NCI-H524 (cell line): ENCODE measurements at regions not wholly inside any gene's neighbourhood (a gene's known extent, or its start where the extent isn't known, plus 50 kb on each side); places are given as distances from the start of the nearest gene placed in this dataset.

Experiments
- DNase-seq, 2 experiments: peaks; one replicate each; lab custom pipeline; 2025; lab: John Stamatoyannopoulos, UW

GRCh38 chr2:164178835-164179465 lies 442.3 kb downstream of the GRB14 start:
- no peak for DNase-seq

DNA sequence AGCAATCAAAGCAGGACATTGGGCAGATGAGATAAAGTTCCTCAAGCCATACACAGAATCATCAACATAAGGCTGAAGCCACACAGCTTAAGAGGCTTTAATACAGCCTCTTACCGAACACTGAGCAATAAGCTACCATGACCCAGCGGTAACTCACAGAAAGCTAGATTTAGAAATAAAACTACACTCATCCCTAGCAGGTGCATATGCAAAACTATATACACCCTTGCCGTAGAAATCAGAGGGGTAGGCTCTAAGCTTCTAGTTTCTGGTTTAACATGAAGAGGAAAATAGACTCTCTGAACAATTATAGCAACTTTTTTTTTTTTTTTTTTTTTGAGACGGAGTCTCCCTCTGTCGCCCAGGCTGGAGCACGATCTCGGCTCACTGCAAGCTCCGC lies 428.8 kb upstream of the FIGN start:
- no peak for DNase-seq

DNA sequence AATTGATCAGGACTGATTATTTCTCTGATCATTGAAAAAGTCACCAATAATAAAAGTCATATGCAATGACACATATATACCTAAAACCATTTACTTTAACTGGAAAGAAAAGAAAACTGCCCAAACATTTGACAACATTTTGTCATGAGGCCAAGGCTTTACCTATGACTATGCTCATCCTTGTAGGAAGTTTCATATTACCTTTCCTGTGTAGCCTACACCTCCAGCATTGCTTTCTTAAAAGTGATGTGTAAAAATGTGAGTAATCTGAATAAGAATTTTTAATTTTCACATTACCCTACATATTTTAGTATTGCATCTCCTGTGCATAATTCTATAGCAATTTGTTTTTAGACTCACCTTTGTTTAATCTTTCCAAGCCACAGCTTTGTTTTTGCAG lies 419.8 kb upstream of the FIGN start:
- DNase-seq, result no peak

- DNase-seq, result no peak
These were observed 415.7 kb upstream of the FIGN start for GRCh38 chr2:164151522-164151921.

- DNase-seq, result no peak
These were observed 414.8 kb upstream of the FIGN start for GRCh38 chr2:164150604-164151003.

GRCh38 chr2:164146441-164146840 lies 410.6 kb upstream of the FIGN start:
- DNase-seq, result no peak

DNA sequence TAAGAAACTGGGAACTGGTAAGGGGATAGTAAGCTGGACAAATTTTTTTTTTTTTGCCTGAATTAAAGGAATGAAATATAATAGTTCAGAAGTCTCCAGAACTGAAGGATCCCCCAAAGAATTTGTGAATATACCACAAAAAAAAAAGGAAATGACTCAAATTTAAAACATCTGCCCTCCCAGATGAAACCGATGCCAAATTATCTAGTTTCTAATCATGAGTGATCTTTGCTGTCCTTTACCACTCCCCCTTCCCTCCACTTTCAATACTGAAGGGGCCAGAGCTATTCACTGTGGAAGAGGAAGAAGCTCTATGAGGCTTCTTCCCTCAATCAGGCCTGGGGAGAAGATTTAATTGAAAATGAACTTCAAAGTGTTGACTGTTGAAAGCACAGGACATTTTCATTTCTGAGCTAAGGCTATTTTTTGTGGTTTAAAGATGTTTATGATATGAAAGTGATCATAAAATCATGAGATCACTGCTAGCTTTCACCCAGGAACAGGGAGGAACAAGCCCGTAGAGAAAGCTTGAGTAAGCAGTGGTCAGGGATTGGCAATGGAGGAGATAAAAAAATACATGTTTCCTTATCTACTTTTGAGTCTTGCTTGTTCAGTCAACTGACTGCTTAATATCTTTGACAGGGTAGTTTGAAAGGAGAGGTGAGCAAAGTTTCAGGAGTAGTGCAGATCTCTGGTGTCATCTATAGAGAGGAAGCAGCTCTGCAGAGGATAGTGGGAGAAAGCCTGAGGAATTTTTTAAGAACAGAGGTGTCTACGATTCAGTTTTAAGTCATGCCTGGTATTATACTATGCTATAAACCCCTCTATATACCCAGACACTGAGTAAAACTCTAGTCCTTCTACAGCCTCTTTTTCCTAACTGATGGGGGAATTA lies 409.5 kb upstream of the FIGN start:
- DNase-seq, result no peak

GRCh38 chr2:164143183-164143930 lies 407.5 kb upstream of the FIGN start:
- DNase-seq, result no peak

GRCh38 chr2:164142755-164143154 lies 406.9 kb upstream of the FIGN start:
- DNase-seq, result no peak

DNA sequence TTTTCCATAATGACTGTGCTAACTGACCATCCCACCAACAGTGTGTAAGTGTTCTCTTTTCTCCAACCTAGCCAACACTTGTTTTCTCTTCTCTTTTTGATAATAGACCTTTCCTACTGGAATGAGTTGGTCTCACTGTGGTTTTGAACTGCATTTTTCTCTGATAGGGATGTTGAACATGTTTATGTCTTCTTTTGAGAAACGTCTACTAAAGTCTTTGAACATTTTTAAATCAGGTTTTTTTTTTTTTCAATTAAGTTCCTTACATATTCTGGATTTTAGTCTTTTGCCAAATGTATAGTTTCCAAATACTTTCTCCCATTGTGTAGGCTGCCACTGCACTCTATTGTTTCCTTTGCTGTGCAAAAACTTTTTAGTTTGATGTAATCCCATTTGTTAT lies 405.5 kb upstream of the FIGN start:
- no peak for DNase-seq

- no peak for DNase-seq
These were observed 402.9 kb upstream of the FIGN start for GRCh38 chr2:164138750-164139149.

GRCh38 chr2:164134336-164134735 lies 398.5 kb upstream of the FIGN start:
- DNase-seq, result no peak

DNA sequence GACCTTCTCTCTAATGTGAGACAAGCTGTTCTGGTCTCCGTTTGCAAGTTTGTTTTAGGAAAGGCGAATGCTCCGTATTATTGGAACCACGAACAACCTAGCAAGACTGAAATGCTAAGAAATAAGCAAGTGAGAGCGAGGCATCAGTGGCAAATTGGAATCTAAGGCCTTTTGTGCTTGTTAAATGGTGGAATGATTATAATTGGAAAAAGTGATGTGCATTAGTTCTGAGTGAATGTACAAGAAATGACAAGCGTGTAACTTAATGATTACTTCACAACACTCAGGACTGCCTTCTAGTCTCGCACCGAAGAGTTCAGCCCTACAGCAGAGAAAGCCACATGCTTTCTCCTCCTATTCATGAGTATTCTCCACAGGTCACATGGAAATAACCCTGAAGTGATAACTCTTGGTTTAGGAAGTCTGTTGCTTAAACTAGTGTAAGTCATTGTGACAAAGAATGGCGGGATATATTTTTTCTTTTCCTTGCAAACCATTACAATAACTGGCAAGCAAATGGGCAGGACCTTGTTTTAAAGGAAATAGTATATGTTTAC lies 392.2 kb upstream of the FIGN start:
- DNase-seq, result no peak

DNA sequence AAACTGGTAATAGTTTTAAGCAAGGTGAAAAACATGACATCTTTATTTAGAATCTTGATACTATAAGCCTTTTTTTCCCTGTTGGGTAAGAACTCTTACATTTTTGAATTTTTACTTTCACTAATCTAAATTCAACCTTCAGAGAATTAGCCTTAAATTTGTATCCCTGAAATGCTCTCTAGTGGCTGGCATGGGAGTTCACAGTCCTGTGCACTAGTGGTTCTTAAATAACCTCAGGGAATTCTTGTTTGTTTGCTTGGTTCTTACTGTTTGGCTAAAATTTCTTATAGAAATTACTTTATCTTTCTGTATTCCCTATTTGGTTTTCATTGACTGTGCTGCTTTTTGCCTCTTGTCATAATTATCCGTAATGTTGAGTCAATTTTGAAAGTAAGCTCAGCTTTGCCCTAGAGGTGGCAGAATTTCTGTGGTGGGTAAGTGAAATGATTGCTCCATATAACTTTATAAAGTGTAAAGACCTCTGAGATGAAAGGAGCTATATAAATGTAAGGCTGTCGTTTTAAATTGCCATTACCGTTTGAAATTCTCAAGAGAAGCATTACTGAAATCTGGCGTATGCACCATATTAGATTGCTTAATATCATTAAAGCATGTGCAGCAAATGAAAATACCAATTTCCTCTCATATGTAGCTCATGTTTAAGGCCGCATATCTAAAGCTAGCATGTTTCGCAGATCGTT lies 391.3 kb upstream of the FIGN start:
- no peak for DNase-seq

DNA sequence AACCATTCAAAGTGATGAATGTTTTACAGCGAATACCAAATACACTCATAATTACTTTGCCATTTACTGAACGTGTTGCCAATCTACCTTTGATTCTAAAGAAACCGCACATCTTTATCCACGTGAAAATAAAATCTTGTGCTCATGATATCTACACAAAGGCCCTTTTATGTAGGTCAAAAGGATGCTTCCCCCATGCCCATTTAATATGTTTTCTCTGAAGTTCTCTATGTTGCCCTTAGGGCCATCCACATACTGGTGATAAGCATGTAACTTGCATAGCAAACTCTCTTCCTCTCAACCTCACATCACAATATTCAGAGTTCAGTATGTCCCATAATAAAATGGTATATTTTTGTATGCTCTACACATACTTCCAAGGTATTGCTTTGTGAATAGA lies 380.0 kb upstream of the FIGN start:
- DNase-seq, result no peak

- no peak for DNase-seq
These were observed 379.1 kb upstream of the FIGN start for GRCh38 chr2:164114937-164115336.

DNA sequence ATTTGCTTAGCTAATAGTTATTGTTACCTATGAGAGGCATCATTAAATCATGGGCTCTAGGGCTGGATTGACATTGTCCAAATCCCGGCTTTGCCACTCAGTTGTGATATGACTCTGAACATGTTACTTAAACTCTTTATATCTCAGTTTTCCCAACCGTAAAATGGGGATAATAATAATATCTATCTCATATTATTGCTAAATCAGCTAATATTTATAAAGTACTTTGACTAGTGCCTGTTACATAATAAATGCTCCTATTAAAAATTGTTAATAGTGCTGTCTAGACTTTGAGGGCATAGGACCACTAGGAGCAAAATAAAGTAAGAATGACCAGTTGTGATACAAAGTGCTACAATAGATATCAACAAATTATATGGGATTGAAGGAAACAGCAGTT lies 376.3 kb upstream of the FIGN start:
- no peak for DNase-seq

- DNase-seq, result no peak
These were observed 374.7 kb upstream of the FIGN start for GRCh38 chr2:164110515-164110914.

DNA sequence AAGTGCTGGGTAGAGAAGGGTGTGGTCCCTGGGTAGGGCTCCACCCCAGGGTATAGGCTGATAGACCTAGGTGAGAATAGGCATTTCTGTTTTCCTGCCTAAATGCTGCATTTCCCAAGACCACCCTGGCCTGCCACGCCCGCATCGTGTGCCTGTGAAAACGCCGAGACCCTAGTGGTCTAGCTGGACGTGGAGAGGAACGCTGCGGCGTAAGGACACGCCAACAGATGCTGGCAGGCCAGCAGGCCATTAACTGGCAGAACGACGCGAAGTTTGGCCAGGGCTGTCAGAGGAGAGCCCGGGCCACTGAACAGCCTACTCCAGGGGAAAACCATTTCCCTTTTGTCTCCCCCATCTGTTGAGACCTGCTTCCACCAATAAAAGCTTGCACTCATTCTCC lies 373.2 kb upstream of the FIGN start:
- DNase-seq, result no peak

DNA sequence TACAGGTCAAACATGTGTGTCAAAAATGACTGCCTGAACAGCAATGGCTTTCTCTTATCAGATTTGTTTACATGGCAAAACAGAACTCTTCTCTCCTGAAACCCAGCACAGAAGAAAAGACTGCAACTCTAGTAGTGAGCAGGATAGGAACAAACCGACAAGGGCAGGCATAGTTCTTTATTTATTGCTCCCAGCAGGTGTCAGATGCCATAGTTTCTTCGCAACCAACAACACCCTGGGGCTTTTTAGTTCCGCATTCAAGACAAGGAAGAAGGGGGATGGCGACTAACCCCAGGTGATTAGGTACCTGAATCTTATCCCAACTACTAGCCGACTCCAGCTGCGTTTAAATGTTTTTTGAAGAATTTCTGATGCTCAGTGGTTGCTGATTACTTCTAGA lies 367.5 kb upstream of the FIGN start:
- no peak for DNase-seq

DNA sequence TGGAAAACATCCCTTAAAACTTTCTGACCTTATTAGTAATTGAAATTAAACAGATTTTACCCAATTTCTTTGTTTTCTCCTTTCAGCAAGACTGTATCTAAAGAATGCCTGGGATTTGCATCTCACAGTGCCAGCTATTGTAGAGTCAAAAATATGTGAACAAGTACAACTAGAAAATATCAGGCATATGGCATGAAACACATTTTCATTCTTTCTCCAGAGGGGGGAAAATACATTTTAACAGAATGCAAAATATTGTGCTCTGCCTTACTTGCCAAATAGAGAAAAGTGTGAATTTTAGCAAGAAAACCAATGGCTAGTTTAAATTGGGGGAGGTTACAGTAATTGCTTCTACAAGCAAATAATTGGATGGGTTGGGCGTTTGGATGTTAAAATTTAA lies 366.6 kb upstream of the FIGN start:
- no peak for DNase-seq

- DNase-seq, result no peak
These were observed 355.9 kb upstream of the FIGN start for GRCh38 chr2:164091673-164092072.
